SKM-1 treated with dmso at 0.1 percent for 144 hours (cell line): ENCODE measurements at regions not wholly inside any gene's neighbourhood (a gene's known extent, or its start where the extent isn't known, plus 50 kb on each side); places are given as distances from the start of the nearest gene placed in this dataset.

Experiments
- DNase-seq: peaks from one replicate; lab custom pipeline; 2025; ENCODE audit not compliant: unreplicated experiment; lab: John Stamatoyannopoulos, UW

DNA sequence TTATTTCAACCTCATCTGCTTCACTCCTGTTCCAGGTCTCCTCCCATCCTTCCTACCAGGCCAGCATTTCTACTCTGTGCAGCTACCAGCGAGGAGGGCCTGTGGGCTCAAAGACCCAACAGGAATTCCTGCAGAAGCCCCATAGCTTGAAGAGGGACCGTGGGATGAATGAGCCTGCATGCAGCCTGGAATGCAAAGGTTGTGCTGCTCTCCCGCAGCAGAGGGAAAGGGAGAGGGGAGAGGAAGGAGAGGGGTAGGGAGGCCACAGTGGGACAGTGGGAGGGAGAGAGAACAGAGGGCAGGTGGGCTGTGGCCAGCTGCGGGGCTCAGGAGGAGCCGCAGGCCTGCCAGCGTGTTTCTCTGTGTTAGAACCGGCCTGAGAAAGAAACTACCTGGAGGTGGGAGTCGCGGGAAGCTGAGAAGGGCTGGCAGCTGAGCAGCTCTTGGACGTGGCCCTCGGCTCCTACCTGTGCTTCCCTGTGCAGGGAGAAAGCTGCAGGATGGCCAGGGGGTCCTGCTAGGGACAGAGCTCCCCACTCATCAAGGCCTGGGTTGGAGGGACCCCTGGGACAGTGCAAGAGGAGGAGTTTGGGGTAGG, 66.1 kb upstream of the MLN start:
- DNase-seq: no peak

- DNase-seq: no peak
These were observed 65.3 kb upstream of the MLN start for GRCh38 chr6:33869121-33869520.

GRCh38 chr6:33868141-33868540, 64.3 kb upstream of the MLN start:
- DNase-seq: no peak

- no peak for DNase-seq
These were observed 61.8 kb upstream of the MLN start for GRCh38 chr6:33865478-33866077.

DNA sequence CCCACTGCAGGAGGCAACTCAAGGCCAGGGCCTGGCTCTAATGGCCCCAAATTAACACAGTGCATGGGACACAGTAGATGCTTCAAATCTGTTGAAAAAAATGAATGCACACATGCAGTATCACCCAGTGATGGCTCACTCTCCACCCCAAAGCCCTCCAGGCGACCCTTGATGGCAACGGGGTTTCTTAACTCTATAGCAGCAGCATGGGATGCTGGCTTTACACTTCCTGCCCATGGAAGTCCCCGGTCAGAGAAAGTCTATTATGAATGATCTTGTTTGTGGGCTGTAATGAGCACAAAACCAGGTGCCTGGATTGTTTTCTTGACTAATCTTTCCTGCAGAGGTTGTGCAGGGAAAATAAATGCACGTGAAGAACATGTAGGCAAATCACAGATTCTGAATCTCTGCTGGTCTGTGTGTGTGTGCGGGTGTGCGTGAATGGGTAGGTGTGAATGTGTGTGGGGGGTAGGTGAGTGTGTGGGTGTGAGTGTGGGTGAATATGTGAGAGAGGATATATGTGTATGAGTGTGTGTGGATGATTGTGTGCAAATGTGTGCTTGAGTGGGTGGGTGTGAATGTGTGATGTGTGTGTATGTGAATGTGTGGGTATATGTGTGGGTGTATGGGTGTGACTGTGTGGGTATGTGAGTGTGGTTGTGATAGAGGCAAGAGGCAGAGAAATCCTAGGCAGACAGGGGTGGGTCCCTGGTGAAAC, 60.1 kb upstream of the MLN start:
- DNase-seq: no peak

DNA sequence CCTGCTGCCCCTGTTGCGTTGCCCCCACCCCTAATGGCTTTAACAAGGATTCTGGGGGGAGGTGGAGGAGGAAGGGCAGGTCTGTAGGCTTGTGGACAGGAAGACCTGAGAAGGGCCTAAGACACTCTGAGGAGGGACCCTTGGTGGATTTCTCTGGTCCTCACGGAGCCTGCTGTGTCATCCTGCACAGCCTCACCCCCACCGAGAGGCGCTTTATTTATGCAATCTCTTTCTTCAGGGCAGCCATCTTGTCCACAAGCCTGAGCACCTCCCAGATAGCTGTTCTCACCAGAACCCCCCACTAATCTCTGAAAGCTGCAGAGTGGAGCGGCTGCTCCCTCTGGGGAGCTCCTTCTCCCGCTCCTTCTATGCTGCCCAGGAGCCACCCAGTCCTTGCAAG, 59.3 kb upstream of the MLN start:
- no peak for DNase-seq

DNA sequence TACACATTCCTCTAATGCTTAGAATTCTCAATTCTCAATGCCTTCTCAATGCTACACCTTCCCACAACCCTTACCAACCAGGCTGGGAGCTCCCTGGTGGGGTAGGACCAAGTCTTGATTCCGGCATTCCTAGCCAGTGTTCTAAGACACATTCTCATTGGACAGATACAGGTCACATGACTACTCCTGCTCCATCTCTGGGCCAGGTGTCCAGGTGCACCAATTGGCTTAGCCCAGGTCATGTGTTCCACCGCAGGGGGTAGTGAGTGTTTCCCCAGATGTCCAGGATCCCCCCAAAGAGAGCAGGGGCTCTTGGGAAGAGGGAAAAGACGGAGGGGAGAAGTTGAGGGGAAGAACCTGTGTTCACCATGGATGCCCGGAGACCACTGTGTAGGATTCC, 58.7 kb upstream of the MLN start:
- DNase-seq: no peak

DNA sequence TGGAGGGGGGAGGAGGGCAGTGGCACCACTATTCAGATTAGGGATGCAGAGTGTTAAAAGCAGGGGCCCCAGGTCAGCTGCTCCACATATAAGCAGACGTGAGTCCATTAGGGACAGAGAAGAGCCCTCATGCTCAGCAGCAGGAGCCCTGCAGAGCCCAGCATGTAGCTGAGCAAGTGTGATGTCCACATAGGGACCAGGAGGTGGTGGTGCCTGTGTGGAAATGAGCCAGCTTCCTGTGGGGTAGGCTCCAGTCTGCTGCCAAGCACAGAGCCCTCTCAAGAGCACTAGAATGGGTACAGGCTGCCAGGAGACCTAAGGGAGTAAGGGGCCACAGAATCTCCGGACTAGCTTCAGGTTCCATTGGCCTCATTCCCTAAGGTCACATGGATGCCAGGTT, 57.9 kb upstream of the MLN start:
- DNase-seq: no peak

DNA sequence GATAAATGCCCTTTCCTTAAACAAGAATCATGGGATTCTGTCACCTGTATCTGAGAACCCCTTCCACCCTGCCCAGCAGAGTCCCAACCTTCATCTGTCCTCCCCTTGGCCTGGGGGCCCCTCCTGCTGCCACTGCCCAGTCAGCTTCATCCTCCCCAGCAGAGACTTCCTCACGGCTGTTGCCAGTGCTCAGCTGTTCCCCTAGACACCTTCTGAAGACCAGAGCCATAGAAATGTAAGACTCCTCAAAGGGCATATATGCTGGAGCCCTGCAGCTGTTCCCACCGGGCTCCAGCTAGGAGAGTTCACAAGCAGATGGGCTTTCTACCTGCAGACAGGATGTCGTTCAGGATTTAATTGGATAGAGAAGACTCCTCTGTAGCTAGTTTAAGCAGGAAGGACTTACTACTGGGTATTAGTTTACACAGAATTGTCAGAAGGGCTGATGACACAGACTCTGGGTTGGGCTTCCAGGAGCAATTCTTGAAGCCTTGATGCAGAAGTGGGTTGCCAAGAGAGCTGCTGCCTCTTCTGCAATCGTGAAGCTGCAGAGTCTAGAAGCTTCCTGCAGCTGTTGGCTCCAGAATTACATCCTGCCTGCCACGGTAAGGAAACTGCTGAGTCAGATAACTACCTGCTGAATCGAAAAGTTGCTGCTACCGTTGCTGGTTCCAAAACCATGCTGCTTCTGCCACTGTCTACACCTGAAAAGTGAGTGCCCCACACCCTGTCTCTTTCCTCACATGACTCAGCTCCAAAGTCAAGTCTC, 57.1 kb upstream of the MLN start:
- no peak for DNase-seq

DNA sequence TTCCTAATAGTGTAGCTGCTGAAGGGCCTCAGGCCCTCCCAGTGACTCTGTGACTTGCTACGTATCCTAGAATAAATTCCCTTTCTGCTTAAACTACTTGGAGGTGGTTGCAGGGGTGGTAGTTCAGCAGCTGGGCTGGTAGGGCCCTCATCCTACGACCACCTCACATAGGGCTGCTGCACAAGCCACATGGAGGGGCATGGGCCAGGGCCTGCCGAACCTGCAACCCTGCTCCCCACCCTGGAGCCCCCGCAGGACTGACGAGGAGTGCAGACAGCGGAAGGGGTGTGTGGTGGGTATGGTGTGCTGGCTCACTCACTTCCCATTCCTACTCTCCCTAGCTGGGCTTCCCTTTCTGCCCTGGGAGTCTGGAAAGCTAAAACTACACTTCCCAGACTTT, 56.2 kb upstream of the MLN start:
- no peak for DNase-seq

GRCh38 chr6:33858804-33859505, 55.2 kb upstream of the MLN start:
- DNase-seq: no peak

DNA sequence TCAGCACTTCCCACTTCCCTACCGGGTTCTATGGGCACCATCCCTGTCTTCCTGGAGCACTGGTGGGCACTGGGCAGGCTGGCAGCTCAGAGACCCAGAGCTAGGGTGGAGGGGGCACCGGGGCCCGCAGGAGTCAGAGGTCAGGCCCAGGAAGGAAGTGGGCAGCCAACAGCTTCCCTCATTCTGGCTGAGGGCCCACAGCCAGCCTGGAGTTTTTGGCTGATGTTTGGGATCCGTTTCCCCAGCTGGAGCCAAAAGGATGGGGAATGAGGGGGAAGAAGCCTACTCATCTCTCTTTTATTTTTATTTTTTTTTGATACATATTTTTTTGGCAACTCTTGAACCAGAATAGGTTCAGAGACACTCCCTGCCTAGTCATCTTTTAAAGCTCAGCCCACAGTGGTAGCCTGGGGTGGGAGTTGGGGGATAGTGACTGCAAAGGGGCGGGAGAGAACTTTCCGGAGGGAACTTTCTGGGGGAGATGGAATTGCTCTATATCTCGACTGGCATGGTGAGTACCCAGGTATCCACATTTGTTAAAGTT, 54.2 kb upstream of the MLN start:
- no peak for DNase-seq

DNA sequence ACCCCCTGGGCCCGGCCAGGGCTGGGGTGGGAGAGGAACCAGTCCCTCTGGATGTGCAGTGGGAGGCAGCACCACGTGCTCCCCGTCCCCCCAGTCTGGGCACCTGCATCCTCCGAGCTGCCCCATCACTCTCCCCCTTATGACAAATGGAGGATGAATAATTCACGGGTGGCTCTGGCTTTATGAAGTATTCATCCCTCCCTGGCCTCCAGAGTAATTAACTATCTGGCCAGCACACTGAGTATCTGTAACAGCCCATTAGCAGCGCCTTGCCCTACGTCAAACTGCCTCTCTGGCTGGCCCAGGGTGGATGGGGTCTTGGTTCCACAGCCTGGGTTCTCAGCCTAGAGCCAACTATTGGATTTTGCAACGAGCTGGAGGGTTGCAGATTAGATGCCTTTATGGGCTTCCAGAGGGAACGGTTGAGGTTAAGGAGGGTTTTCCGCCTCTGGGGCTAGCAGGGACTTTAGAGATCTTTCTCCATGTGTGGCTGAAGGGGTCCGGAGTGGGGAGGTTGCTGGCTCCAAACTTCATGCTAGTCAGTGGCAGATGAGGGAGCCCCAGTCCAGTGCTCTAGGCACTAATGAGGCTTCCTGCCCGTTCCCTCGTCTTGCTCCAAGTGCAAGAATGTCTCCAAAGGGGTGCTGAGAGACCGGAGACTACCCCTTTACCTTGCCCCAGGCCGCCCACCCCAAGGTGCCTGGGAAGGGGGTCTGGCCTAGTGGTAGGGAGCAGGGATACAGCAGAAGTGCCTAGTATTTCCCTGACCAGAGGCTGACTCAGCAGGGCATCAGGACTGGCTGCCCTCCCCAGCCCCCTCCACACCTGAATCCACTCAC, 53.5 kb upstream of the MLN start:
- no peak for DNase-seq

GRCh38 chr6:33856655-33857054, 52.9 kb upstream of the MLN start:
- no peak for DNase-seq

- no peak for DNase-seq
These were observed 52.3 kb upstream of the MLN start for GRCh38 chr6:33856031-33856590.

GRCh38 chr6:33854572-33855030, 50.8 kb upstream of the MLN start:
- no peak for DNase-seq

GRCh38 chr6:33853736-33854135, 49.9 kb upstream of the MLN start:
- no peak for DNase-seq
